Liver (tissue), 8 donors: ENCODE measurements at regions not wholly inside any gene's neighbourhood (a gene's known extent, or its start where the extent isn't known, plus 50 kb on each side); places are given as distances from the start of the nearest gene placed in this dataset.

Source experiments
- DNase-seq: peaks from one replicate; pipeline ENCODE4 v3.0.0-alpha.2; 2017; ENCODE audit warnings: low spot score
- H3K27ac ChIP-seq, 2 donors: one replicate each; pipeline ENCODE4 v1.7.0; 2013; ENCODE audit warnings: inconsistent platforms in 2 of 2, low read length in 2 of 2, control low read depth in 1 of 2, low read depth in 1 of 2, mild to moderate bottlenecking in 1 of 2
- H3K27me3 ChIP-seq, 4 donors: one replicate each; pipeline versions ENCODE4 v1.6.1 to v1.7.0; 2013; ENCODE audit warnings: low read length in 3 of 4, inconsistent platforms in 1 of 4, mild to moderate bottlenecking in 1 of 4, moderate library complexity in 1 of 4; ENCODE audit not compliant: control insufficient read depth in 4 of 4, insufficient read depth in 4 of 4
- H3K36me3 ChIP-seq, 4 donors: one replicate each; pipeline versions ENCODE4 v1.6.1 to v1.7.0; 2013; ENCODE audit warnings: low read length in 3 of 4, mild to moderate bottlenecking in 3 of 4, low read depth in 1 of 4, moderate library complexity in 1 of 4; ENCODE audit not compliant: control insufficient read depth in 4 of 4, insufficient read depth in 3 of 4
- H3K4me1 ChIP-seq, 4 donors: one replicate each; pipeline versions ENCODE4 v1.6.1 to v1.7.0; 2013; ENCODE audit warnings: low read length in 3 of 4, mild to moderate bottlenecking in 3 of 4, moderate library complexity in 1 of 4; ENCODE audit not compliant: control insufficient read depth in 4 of 4, insufficient read depth in 4 of 4
- H3K4me3 ChIP-seq, 3 donors: one replicate each; pipeline versions ENCODE4 v1.6.1 to v1.7.0; 2013; ENCODE audit warnings: low read length in 3 of 3, control low read depth in 1 of 3, low read depth in 1 of 3, mild to moderate bottlenecking in 1 of 3
- H3K9ac ChIP-seq, 2 donors: one replicate each; pipeline ENCODE4 v1.7.0; 2013; ENCODE audit warnings: low read length in 2 of 2, mild to moderate bottlenecking in 2 of 2, moderate library complexity in 2 of 2, control low read depth in 1 of 2, low read depth in 1 of 2
- H3K9me3 ChIP-seq, 4 donors: one replicate each; pipeline versions ENCODE4 v1.6.1 to v1.7.0; 2013; ENCODE audit warnings: low read length in 3 of 4; ENCODE audit not compliant: control insufficient read depth in 4 of 4
- ATF3 ChIP-seq: IDR thresholded peaks from 2 replicates; pipeline ENCODE4 v1.6.1; 2016; ENCODE audit warnings: antibody characterized with exemption
- CTCF ChIP-seq: fragments of 150-350 bp; IDR thresholded peaks from 2 replicates; pipeline ENCODE4 v1.5.1; 2017; ENCODE audit warnings: improper control_type of control experiment, low read depth, low read length; ENCODE audit not compliant: missing input control
- EGR1 ChIP-seq, 2 donors: IDR thresholded peaks; 2 replicates each; pipeline ENCODE4 v1.6.1; 2016 to 2018; ENCODE audit warnings: antibody characterized with exemption in 2 of 2, low read depth in 2 of 2
- FOXA1 ChIP-seq: IDR thresholded peaks from 2 replicates; pipeline ENCODE4 v1.6.1; 2016; ENCODE audit warnings: antibody characterized with exemption
- FOXA2 ChIP-seq: IDR thresholded peaks from 2 replicates; pipeline ENCODE4 v1.6.1; 2016; ENCODE audit warnings: antibody characterized with exemption
- GABPA ChIP-seq, 2 donors: IDR thresholded peaks in 1 of 2; conservative IDR thresholded peaks in 1 of 2; 2 replicates each; pipeline ENCODE4 v1.6.1; 2016; ENCODE audit warnings: antibody characterized with exemption in 2 of 2, mild to moderate bottlenecking in 1 of 2, moderate library complexity in 1 of 2
- HNF4A ChIP-seq, 2 donors: conservative IDR thresholded peaks; 2 replicates each; pipeline ENCODE4 v1.6.1; 2016; ENCODE audit warnings: antibody characterized with exemption in 2 of 2, mild to moderate bottlenecking in 2 of 2
- HNF4G ChIP-seq: IDR thresholded peaks from 2 replicates; pipeline ENCODE4 v1.6.1; 2016; ENCODE audit warnings: antibody characterized with exemption
- JUND ChIP-seq, 2 donors: IDR thresholded peaks; 2 replicates each; pipeline ENCODE4 v1.6.1; 2016; ENCODE audit warnings: antibody characterized with exemption in 2 of 2
- MAX ChIP-seq: IDR thresholded peaks from 2 replicates; pipeline ENCODE4 v1.6.1; 2016; ENCODE audit warnings: antibody characterized with exemption
- NR2F2 ChIP-seq: IDR thresholded peaks from 2 replicates; pipeline ENCODE4 v1.6.1; 2016; ENCODE audit warnings: antibody characterized with exemption
- RAD21 ChIP-seq, 2 donors: IDR thresholded peaks; 2 replicates each; pipeline ENCODE4 v1.6.1; 2016; ENCODE audit warnings: antibody characterized with exemption in 2 of 2, mild to moderate bottlenecking in 2 of 2
- REST ChIP-seq: IDR thresholded peaks from 2 replicates; pipeline ENCODE4 v1.6.1; 2016; ENCODE audit warnings: antibody characterized with exemption, mild to moderate bottlenecking
- RXRA ChIP-seq, 2 donors: IDR thresholded peaks; 2 replicates each; pipeline ENCODE4 v1.6.1; 2017 to 2018; ENCODE audit warnings: antibody characterized with exemption in 2 of 2, mild to moderate bottlenecking in 1 of 2
- SP1 ChIP-seq: IDR thresholded peaks from 2 replicates; pipeline ENCODE4 v1.6.1; 2018; ENCODE audit warnings: antibody characterized with exemption, mild to moderate bottlenecking
- TAF1 ChIP-seq: conservative IDR thresholded peaks from 2 replicates; pipeline ENCODE4 v1.6.1; 2016; ENCODE audit warnings: antibody characterized with exemption, mild to moderate bottlenecking
- ZBTB33 ChIP-seq: IDR thresholded peaks from 2 replicates; pipeline ENCODE4 v1.6.1; 2016; ENCODE audit warnings: antibody characterized with exemption
- WGBS: extraction: QIAGEN DNeasy Blood & Tissue Kit; methylation state at CpG from one replicate; pipeline ENCODE4 v1.1.7; 2013; 5-methylcytosine and 5-hydroxymethylcytosine counted together
- donor health status: healthy.
- donor health status: healthy.
- donor health status: healthy.
- donor health status: healthy.
- donor health status: healthy.

DNA sequence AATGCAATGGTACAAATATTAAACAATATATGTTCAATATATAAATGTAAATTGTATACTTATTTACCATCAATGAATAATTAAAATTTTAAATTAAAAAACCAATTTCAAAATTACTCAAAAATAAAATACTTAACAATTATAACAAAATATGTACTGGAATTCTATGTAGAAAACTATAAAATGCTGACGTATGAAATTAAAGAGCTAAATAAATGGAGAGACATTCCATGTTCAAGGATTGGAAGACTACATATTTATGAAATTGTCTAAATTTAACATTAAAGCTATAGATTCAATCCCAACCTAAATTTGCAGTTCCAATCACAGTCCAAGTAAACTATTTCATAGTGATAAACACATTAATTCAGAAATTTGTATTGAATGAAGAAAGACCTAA is 1522.4 kb downstream of the SI start:
- no peak for TF ChIP-seq REST
- TF ChIP-seq RAD21 (IDR thresholded peaks at IDR 0.05): no peak
- TF ChIP-seq ATF3: no peak
- no peak for TF ChIP-seq JUND (IDR thresholded peaks at IDR 0.05)
- no peak for TF ChIP-seq ZBTB33
- TF ChIP-seq TAF1: no peak
- no peak for TF ChIP-seq RXRA (IDR thresholded peaks at IDR 0.05)
- TF ChIP-seq FOXA1: no peak
- no peak for TF ChIP-seq HNF4A (conservative IDR thresholded peaks at IDR 0.05)
- no peak for TF ChIP-seq FOXA2
- TF ChIP-seq CTCF: no peak
- TF ChIP-seq GABPA (IDR thresholded peaks at IDR 0.05 in 1 of 2, conservative IDR thresholded peaks at IDR 0.05 in 1 of 2): no peak
- TF ChIP-seq EGR1 (IDR thresholded peaks at IDR 0.05; ENCODE audit: low read depth in 2 of 2): no peak
- no peak for TF ChIP-seq HNF4G
- no peak for TF ChIP-seq SP1
- WGBS: 82% methylated on average over 1 of the region's 1 CpG
- DNase-seq: no peak
- Histone ChIP-seq H3K4me1 (no peaks in the 10 kb centered on the region), H3K27ac (no peak overlapping the region), H3K9me3 (no peaks in the 10 kb centered on the region), H3K36me3 (no peaks in the 10 kb centered on the region), H3K27me3 (no peaks in the 10 kb centered on the region), H3K9ac (no peak overlapping the region), H3K4me3 (no peak overlapping the region)

DNA sequence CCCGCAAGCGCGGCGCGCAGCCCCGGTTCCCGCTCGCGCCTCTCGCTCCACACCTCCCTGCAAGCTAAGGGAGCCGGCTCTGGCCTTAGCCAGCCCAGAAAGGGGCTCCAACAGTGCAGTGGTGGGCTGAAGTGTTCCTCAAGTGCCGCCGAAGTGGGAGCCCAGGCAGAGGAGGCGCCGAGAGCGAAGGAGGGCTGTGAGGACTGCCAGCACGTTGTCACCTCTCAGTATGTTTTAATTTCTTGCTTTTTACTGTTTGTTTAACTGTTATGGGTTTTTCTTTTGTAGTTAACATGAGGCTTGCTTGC is 1525.7 kb downstream of the SI start:
- no peaks in the 10 kb centered on the region for H3K27me3 ChIP-seq
- WGBS: 84% methylated on average over 17 of the region's 17 CpGs
- H3K36me3 ChIP-seq: no peaks in the 10 kb centered on the region
- no peaks in the 10 kb centered on the region for H3K9me3 ChIP-seq
- no peak overlapping the region for H3K4me3 ChIP-seq
- no peak for DNase-seq
- H3K9ac ChIP-seq: no peak overlapping the region
- no peaks in the 10 kb centered on the region for H3K4me1 ChIP-seq
- no peak overlapping the region for H3K27ac ChIP-seq
- TF ChIP-seq MAX (no peak), TAF1 (no peak), CTCF (no peak), ZBTB33 (no peak), JUND (IDR thresholded peaks at IDR 0.05) (no peak), REST (no peak), NR2F2 (no peak), HNF4G (no peak), FOXA2 (no peak)
